ENCODE measurements at regions not wholly inside any gene's neighbourhood (a gene's known extent, or its start where the extent isn't known, plus 50 kb on each side); places are given as distances from the start of the nearest gene placed in this dataset.
A peak's percentile ranks its signal among the peaks of the same experiment; 100 is the strongest.
"Not testable (repeated sequence)": the region's sequence is repeated elsewhere in the genome, so short reads cannot be mapped to it uniquely, and the experiment has no call there.

DNA sequence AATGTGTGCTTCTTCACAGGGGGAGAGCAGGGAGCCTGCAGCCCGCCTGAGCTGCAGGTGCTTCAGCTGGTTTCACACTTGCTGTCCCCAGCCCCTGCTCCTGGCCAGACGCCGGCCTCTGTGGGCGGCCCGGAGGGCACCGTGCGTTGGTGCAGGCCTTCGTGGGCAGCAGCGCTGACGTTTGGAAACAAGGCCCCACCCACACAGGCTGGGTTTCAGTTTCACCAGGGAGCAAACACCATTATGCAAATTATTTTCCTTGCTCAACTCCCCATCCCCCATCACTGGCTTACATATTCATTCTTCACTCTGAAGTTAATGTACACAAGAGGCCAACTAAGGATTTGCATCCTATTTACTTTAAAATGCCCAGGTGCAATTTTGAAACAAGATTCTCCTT is 343.2 kb downstream of the BCL2L11 start:
- H3K9me2 ChIP-seq (replicated peaks; ENCODE audit: low read length); DNase-seq; POLR2A ChIA-PET (ENCODE audit: unreplicated experiment); H3K4me3 ChIP-seq (ENCODE audit: low read length); H2AFZ ChIP-seq (ENCODE audit: low read length); BruUV-seq (replicated peaks); CTCF ChIA-PET; H3K36me3 ChIP-seq (ENCODE audit: low read depth, low read length); intact Hi-C loops (cut with micrococcal nuclease); H4K20me1 ChIP-seq (ENCODE audit: low read length); H3K9me3 ChIP-seq (ENCODE audit: low read length); H3K27me3 ChIP-seq (ENCODE audit: low read length); H3K9ac ChIP-seq (ENCODE audit: low read length); H3F3A ChIP-seq (ENCODE audit: low read length, unreplicated experiment): not testable (repeated sequence)
- H3K4me1 ChIP-seq (ENCODE audit: insufficient read depth, low read length): peaks cover 16% of the 10 kb centered on the region
- H3K27ac ChIP-seq (ENCODE audit: low read length): peak overlapping the region; percentile 70
- ATAC-seq: peak; percentile 24
- H3K4me2 ChIP-seq (ENCODE audit: low read length): peak overlapping the region; percentile 49; the same call in 1 of the 2 replicates
- H3K79me2 ChIP-seq (ENCODE audit: low read length): peaks cover 56% of the 10 kb centered on the region

DNA sequence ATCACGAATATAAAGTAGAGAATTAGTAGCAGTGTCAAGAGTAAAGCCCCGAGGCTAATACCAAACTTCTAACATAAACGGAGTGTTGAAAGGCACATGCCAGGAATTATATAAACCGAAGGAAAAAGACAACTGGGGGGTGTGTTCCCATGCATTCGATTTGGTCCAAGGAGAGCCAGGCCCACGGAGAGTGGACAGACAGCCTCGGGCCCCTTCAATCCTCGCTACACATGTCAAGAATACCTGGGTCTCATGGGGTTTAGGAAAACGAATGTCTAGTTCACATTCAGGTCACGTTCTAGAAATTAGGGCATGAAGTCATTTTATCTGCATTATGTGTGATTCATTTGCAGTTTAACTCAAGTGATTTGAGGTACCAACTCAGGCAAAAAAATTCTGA is 343.7 kb downstream of the BCL2L11 start:
- H3F3A ChIP-seq (ENCODE audit: low read length, unreplicated experiment); CTCF ChIA-PET; H3K4me2 ChIP-seq (ENCODE audit: low read length); BruUV-seq (replicated peaks); H2AFZ ChIP-seq (ENCODE audit: low read length); H3K27ac ChIP-seq (ENCODE audit: low read length); H3K9ac ChIP-seq (ENCODE audit: low read length); intact Hi-C loops (cut with micrococcal nuclease); H3K9me2 ChIP-seq (replicated peaks; ENCODE audit: low read length); H3K4me3 ChIP-seq (ENCODE audit: low read length); H3K27me3 ChIP-seq (ENCODE audit: low read length); POLR2A ChIA-PET (ENCODE audit: unreplicated experiment); H3K36me3 ChIP-seq (ENCODE audit: low read depth, low read length); H4K20me1 ChIP-seq (ENCODE audit: low read length); DNase-seq; ATAC-seq; H3K9me3 ChIP-seq (ENCODE audit: low read length): not testable (repeated sequence)
- peaks cover 16% of the 10 kb centered on the region for H3K4me1 ChIP-seq (ENCODE audit: insufficient read depth, low read length)
- H3K79me2 ChIP-seq (ENCODE audit: low read length): peaks cover 54% of the 10 kb centered on the region

DNA sequence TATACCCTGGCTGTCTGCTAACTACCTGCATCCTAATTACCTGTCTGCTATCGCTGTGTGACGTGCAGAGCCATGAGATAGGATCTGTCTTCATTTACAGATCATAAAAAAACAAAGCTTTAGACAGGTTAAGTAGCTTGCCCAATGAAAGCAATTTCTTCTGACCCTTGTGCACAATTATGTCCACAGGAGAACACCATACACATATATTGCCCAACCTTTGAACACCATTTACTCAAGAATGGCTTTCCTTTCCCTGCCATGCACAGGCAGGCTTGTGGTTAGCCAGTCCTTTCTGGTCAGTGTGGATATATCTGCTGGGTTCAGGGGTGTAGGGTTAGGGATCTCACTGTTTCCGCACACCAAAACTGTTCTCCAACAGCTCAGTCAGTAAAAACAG is 344.8 kb downstream of the BCL2L11 start:
- H3K9me3 ChIP-seq (ENCODE audit: low read length); CTCF ChIA-PET; DNase-seq; POLR2A ChIA-PET (ENCODE audit: unreplicated experiment); H3K4me3 ChIP-seq (ENCODE audit: low read length); H4K20me1 ChIP-seq (ENCODE audit: low read length); H3K9me2 ChIP-seq (replicated peaks; ENCODE audit: low read length); H2AFZ ChIP-seq (ENCODE audit: low read length); ATAC-seq; H3K27me3 ChIP-seq (ENCODE audit: low read length); intact Hi-C loops (cut with micrococcal nuclease); H3F3A ChIP-seq (ENCODE audit: low read length, unreplicated experiment); H3K4me2 ChIP-seq (ENCODE audit: low read length); H3K9ac ChIP-seq (ENCODE audit: low read length); H3K36me3 ChIP-seq (ENCODE audit: low read depth, low read length); BruUV-seq (replicated peaks): not testable (repeated sequence)
- Histone ChIP-seq H3K79me2 (ENCODE audit: low read length) (peaks cover 54% of the 10 kb centered on the region), H3K4me1 (ENCODE audit: insufficient read depth, low read length) (peaks cover 16% of the 10 kb centered on the region), H3K27ac (ENCODE audit: low read length) (0 out of 2 replicates have a peak overlapping the region, but pooled peaks have one; percentile 18)

DNA sequence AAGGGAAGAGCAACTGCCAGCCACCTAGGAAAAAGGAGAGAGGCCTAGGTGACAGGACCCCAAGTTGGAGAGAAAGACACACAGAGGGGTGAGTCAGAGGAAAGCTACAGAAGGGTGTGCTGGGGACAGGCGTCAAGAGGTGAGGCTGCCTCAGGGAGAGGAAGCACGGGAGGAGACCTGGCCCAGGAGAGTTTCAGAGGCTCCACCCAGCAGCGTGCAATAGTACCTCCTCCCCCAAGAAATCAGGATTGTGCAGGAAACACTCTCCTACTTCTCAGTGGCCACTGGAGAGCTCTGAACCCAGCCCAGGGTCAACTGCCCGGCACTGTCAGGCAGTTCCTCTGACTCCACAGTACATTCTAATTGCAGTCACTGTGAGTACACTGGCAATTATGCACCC is 346.0 kb downstream of the BCL2L11 start:
- H3K9me3 ChIP-seq (ENCODE audit: low read length); H3F3A ChIP-seq (ENCODE audit: low read length, unreplicated experiment); intact Hi-C loops (cut with micrococcal nuclease); CTCF ChIA-PET; H4K20me1 ChIP-seq (ENCODE audit: low read length); H3K36me3 ChIP-seq (ENCODE audit: low read depth, low read length); H3K4me2 ChIP-seq (ENCODE audit: low read length); H3K4me3 ChIP-seq (ENCODE audit: low read length); H3K27me3 ChIP-seq (ENCODE audit: low read length); POLR2A ChIA-PET (ENCODE audit: unreplicated experiment); H2AFZ ChIP-seq (ENCODE audit: low read length); BruUV-seq (replicated peaks); H3K9ac ChIP-seq (ENCODE audit: low read length); H3K9me2 ChIP-seq (replicated peaks; ENCODE audit: low read length): not testable (repeated sequence)
- peak overlapping the region; percentile 41 for H3K27ac ChIP-seq (ENCODE audit: low read length)
- H3K4me1 ChIP-seq (ENCODE audit: insufficient read depth, low read length): peaks cover 16% of the 10 kb centered on the region
- DNase-seq (peak; percentile 51), ATAC-seq (peak; percentile 80)
- H3K79me2 ChIP-seq (ENCODE audit: low read length): peaks cover 53% of the 10 kb centered on the region

DNA sequence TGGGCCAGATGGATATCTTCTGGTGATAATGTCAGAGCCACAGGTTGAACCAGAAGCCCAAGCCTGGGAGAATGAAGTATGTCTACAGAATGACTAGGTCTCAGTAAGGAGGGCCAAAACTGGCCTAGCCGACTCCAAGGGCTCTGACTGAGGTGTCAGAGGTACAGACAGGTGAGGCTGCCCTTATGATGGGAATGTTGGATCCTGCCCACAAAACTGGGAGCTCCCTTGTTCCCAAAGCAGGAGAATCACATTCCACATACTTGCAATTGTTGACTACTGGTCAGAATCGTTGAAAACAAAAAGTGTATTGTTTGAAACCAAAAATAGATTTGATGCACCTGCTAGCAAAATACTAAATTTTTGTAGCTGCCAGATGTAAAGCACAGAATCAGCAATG is 350.2 kb downstream of the BCL2L11 start:
- H3K9me2 ChIP-seq (replicated peaks; ENCODE audit: low read length); CTCF ChIA-PET; POLR2A ChIA-PET (ENCODE audit: unreplicated experiment); intact Hi-C loops (cut with micrococcal nuclease); H3K27ac ChIP-seq (ENCODE audit: low read length); H3K4me3 ChIP-seq (ENCODE audit: low read length); H3K9me3 ChIP-seq (ENCODE audit: low read length); BruUV-seq (replicated peaks); H4K20me1 ChIP-seq (ENCODE audit: low read length); DNase-seq; H3K27me3 ChIP-seq (ENCODE audit: low read length); H3K9ac ChIP-seq (ENCODE audit: low read length); H2AFZ ChIP-seq (ENCODE audit: low read length); H3K36me3 ChIP-seq (ENCODE audit: low read depth, low read length); H3K4me1 ChIP-seq (ENCODE audit: insufficient read depth, low read length); H3K4me2 ChIP-seq (ENCODE audit: low read length); H3F3A ChIP-seq (ENCODE audit: low read length, unreplicated experiment); ATAC-seq: not testable (repeated sequence)
- peaks cover 48% of the 10 kb centered on the region for H3K79me2 ChIP-seq (ENCODE audit: low read length)

DNA sequence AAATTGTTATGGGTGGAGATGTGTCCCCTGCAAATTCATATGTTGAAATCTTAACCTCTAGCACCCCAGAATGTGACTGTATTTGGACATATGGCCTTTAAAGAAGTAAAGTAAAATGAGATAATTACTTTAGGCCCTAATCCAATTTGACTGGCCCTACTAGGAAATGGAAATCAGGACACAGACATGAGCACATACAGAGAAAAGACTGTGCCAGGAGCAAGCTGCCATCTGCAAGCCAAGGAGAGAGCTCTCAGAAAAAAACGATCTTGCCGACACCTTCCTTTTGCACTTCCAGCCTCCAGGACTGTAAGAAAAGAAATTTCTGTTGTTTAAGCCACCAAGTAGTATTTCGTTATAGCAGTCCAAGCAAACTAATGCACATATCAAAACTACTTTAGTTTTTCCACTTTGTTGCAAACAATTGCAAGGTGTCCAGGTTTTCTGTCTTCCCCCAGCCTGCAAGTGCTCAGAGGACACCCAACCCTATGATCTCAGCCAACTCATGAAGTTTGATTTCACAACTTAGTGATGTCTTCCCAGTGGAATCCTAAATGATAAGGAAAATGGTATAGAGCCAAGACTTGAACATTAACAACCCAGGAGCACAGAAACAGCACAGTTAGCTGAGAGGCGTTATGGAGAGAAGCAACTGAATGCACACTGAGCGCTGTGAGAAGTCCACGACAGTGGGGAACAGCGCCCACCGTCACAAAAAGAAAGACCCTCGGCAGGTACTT is 351.2 kb downstream of the BCL2L11 start:
- H3K79me2 ChIP-seq (ENCODE audit: low read length): peaks cover 46% of the 10 kb centered on the region
- POLR2A ChIA-PET (ENCODE audit: unreplicated experiment): not testable (repeated sequence)

More for the DNA sequence above, 351.2 kb downstream of the BCL2L11 start:
- DNase-seq; H3K9ac ChIP-seq (ENCODE audit: low read length); H2AFZ ChIP-seq (ENCODE audit: low read length); H3K27ac ChIP-seq (ENCODE audit: low read length); H3K9me2 ChIP-seq (replicated peaks; ENCODE audit: low read length); H4K20me1 ChIP-seq (ENCODE audit: low read length); H3F3A ChIP-seq (ENCODE audit: low read length, unreplicated experiment); ATAC-seq; H3K4me1 ChIP-seq (ENCODE audit: insufficient read depth, low read length); intact Hi-C loops (cut with micrococcal nuclease); H3K27me3 ChIP-seq (ENCODE audit: low read length); H3K9me3 ChIP-seq (ENCODE audit: low read length); H3K36me3 ChIP-seq (ENCODE audit: low read depth, low read length); CTCF ChIA-PET; BruUV-seq (replicated peaks); H3K4me3 ChIP-seq (ENCODE audit: low read length); H3K4me2 ChIP-seq (ENCODE audit: low read length): not testable (repeated sequence)

All from PC-3 (cell line).